T1000 (cell line): ENCODE measurements at regions not wholly inside any gene's neighbourhood (a gene's known extent, or its start where the extent isn't known, plus 50 kb on each side); places are given as distances from the start of the nearest gene placed in this dataset.
"Not testable (repeated sequence)": the region's sequence is repeated elsewhere in the genome, so short reads cannot be mapped to it uniquely, and the experiment has no call there.

ENCODE experiments used
- DNase-seq: peaks from one replicate; lab custom pipeline; 2025; ENCODE audit warnings: mixed read lengths; lab: John Stamatoyannopoulos, UW

DNA sequence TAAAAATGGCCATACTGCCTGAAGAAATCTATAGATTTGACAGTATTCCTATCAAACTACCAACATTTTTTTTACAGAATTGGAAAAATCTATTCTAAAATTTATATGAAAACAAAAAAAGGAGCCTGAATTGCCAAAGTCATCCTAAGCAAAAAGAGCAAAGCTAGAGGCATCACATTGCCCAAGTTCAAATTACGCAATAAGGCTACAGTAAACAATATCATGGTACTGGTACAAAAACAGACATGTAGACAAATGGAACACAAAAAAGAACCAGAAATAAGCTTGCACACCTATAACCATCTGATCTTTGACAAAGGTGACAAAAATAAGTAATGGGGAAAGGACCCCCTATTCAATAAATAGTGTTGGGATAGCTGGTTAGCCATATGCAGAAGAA lies 50.2 kb upstream of the THSD7B start:
- no peak for DNase-seq

DNA sequence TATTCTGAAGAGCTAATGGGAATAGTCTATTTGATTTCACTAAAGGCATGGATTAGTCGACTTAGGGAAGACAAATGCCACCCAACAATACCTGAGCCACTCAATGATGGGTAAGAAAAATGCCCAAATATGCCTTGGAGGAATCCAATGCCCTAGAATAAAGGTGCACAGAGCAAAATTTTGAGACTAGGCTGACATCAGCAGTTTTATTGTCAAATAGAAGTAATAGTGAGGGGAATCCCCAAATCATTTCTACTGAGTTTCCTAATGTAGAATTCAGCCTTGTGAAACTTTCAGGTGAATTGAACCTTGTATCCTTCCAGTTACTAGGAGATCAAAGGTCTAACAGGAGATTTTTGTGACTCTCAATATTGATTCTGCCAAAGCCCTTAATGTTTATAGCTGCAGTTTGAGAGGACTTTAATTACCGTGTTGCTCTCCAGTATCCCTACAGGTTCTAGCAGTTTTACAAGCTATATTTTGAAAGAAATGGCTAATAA lies 50.8 kb upstream of the THSD7B start:
- DNase-seq = no peak

DNA sequence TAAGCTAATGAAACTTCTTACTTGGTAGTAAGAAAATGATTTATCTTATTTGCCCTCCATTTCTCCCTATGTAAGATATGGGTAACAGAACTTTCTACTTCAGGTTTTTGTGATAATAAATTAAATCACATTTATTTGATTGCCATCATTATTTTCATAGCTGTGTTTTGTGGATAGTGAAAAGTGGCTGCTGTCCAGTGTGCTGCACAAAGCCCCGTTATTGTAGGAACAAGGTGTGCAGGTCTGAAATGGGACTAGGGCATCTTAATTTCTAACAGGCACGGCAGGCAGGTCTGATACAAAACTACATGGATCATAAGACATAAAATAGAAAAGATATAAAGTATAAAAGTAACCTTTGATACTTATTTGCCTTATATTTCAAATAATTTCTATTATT lies 51.6 kb upstream of the THSD7B start:
- no peak for DNase-seq

DNA sequence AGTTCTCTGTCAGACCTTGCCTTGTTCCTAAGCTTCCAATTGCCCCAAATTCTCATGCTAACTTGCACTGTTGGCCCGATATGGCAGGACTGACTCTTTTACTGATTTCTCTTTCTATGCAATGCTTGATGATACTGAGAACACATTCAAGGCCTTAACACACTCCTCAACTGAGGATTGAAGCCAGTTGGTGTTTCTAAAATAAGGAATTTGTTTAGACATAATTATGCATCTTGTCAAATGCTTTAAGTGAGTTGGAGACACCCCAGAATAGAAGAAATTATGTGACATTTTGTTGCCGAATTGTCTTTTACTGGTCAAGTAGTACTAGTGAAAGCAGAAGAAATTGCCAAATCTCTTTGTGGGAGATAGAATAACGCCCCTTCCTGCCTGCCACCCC lies 60.0 kb upstream of the THSD7B start:
- DNase-seq = no peak

DNA sequence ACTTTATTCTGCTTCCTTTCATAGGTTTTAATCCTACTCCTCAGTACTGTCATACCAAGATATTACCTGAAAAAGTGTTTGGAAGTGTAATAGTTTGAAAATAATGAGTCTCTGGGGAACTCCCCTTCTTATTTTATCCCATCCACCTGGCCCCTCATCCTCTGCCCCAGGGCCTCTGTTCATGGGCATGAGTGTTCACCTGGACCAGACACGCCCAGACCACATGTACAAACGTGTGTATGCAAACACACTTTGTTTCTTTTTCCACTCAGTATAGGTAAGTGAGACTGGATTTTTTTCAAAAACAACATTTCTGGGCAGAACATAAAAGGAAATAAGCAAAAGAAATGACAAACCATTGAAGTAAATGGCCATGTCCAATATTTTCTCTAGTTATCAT lies 62.1 kb upstream of the THSD7B start:
- no peak for DNase-seq

DNA sequence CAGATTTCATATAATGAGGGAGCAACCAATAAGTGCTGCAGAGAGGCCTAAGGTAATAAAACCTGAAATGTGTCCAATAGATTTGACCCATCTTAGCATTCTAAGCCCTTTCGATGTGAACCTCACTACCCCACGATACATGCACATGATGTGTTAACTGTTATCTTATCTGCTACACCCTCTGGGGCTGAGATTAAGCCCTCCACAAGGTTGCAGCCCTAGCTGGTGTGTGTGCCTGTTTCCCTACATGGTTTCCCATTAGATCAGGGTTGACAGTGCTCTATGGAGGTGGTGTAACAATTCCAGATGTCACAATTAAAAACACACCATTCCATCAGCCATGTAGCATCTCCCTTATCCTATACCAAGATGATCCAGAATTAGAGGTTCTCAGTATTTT lies 68.9 kb upstream of the THSD7B start:
- DNase-seq = no peak

DNA sequence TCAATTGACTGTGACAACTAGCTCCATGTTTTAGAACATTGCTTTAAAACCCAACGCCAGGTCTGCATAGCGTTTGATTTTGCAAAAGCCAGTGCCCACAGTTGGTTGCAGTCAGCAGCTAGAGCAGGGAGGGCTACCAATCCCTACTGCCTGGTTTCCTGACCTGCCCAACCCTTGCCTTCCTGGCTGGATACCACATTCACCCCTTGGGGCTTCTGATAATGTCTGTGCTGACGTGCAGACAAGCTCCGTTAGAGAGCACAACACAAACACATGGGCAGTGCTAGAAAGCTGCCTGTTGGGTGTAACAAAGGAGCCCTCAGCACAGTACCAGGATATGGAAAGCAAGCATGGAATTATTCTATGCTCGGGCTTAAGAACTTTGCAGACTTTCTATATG lies 71.4 kb upstream of the THSD7B start:
- no peak for DNase-seq

DNA sequence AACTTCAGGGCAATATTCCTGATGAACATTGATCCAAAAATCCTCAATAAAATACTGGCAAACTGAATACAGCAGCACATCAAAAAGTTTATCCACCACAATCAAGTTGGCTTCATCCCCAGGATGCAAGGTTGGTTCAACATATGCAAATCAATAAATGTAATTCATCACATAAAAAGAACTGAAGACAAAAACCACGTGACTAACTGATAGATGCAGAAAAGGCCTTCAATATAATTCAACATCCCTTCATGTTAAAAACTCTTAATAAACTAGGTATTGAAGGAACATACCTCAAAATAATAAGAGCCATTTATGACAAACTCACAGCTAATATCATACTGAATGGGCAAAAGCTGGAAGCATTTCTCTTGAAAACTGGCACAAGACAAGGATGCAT lies 85.3 kb upstream of the THSD7B start:
- not testable (repeated sequence) for DNase-seq

DNA sequence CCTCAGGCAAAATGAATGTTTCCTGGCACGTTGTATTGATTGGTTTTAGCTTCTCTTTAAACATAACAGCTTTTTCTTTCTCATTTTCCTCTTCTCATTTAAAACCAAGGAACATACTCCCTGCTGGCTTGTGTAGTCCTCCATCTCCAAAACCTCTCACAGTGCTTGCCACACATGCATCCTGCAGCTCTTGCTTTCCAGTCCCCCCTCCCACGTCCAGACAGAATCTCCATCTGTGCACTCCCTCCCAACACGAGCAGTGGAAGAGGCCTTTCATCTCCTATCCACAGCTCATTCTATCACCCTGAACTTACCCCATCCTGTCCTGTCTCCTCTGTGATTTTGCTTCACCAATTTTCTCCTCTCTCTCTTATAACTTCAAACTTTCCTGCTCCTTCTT lies 99.6 kb upstream of the THSD7B start:
- DNase-seq = no peak

DNA sequence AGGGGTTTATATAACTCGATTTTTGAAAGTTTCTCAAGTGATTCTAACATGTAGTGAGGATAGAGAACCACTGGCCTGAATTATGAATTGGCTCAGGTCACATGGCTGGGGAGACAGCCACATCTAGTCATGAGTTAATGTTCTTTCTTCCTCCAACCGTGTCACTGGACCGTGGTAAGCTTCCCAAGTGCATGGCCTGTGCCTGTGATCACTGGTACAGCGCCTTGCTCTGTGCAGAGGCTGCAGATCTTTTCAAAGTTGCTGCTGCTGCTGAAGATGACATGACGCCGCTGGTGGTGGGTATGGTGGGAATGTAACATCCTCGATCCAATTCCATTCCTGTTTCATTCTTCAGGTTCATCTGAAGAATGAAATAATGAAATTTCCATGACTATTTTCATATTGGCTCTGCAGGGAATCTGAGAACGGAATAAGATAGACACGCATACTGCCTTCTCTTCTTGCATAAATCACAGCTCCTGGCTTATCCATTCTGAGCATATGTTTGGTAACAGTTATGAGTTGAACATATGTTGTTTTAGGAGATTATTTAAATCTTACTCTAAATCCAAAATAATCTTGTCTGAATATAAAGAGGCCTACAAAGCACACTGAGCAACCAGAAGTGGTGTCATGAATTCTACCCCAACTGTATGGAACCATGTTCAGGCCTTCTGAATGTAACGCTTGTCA lies 100.5 kb upstream of the THSD7B start:
- no peak for DNase-seq

DNA sequence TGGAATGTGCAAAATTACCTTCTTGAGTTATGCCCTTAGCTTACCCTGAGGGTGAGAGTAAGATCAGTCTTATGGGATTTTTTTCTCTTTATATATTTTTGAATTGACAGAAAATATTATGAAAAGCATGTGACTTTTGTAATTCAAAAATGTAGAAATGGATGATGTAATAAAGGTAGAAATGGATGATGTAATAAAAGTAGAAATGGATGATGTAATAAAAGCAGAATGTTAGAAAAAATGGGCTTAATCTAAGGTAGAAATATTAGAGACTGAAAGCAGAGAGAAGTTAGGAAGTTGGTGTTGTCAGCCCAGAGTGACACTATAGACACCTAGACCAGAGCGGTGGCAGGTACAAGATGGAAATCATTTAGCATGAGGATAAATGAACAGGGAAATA lies 107.1 kb upstream of the THSD7B start:
- DNase-seq = no peak

DNA sequence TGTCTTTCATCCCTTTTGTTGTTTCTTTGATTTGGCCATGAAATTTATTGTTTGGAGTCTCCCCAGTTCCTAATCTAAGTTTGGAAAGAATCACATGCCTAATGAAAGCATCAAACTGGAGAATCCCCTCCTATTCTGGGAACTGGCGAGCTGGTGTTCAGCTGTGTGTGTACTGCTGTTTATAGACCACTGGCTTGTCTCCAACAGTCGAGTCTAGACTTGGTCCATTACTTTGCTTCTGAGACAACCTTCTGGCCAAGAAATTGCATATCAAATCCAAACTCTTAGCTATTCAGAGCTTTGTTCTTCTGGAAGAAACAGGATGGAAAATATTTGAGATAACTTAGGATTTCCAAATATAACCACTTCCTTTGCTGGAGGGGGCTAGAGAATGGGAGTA lies 111.5 kb upstream of the THSD7B start:
- DNase-seq = no peak

DNA sequence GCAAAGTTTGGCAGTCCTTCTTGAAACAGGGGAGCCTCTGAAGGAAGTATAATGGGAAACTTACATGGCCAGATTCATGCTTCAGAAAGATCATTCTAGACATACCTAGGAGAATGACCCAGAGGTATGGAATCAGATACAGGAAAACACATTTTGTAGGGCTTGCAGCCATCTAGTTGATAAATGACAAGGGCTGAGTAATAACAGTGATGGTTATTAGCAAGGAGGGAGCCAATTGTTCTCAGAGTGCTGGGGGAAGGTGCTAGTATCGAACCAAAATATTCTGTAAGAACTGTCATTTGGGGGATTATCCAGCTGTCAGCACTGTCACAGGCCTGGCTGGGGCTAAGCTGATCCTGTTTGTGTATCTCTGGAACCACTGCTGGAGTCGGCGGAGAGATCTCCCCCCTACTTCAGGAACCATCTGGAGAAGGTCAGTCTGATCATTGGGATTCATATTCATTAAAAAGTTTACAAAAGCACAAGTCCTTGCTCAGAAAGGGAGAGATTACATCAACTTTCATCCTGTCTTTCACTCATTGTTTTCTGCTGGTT lies 113.8 kb upstream of the THSD7B start:
- DNase-seq = no peak

DNA sequence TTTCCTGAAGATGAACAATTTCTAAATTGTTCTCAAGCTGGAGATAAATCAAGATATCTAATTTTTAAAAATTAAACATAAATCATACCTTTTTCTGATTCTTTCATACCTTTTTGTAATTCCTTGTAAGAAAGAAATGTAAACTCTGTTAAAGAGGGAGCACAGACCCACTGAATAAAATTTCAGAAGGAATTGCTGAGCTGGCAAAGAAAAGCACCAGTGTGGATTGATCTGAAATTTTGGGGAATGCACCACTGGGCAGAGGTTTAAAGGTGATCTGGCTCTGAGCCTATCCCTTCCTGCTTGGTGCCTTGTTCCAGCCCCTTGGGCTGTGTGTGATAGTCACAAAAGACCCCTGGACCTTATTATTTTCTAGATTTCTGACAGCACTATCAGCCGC lies 118.3 kb upstream of the THSD7B start:
- DNase-seq = no peak

DNA sequence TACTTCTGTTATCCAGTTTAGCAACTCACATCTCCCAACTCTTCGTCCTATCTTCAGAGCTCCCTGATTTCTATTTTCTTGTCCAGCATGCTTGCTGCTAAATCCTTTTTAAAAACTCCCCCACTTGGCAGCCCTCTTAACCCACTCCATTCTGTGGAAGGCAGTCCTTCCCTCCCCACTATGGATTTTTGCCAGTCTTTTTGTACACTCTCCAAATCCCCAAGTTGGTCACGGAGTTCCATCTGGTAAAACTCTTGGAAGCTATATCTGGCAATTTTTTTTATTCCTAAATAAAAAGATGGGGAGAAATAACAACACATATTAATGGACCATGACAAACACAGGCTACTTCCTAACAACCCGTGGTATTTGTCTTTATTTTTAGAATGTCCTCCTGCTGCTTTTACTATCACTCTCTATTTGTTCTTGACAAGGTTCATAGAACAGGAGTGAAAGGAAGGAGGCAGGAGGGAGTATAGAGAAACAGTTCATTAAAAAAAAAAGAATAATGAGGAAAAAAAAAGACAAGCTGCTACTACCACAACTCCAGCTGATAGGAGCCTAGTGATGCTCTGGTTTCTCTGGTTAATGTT lies 120.0 kb upstream of the THSD7B start:
- DNase-seq = no peak

DNA sequence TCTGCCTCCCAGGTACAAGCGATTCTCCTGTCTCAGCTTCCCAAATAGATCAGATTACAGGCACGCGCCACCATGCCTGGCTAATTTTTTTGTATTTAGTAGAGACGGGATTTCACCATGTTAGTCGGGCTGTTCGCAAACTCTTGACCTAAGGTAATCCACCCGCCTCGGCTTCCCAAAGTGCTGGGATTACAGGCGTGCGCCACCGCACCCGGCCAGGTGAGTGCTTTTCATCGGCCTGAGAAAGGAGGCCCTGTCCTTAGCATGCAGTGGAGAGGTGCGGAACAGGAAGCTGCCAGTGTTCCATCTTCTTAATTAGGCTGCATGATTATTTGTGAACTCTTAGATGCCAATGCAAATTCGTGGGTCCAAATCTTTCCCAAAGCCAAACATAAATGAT lies 125.7 kb upstream of the THSD7B start:
- DNase-seq = no peak

DNA sequence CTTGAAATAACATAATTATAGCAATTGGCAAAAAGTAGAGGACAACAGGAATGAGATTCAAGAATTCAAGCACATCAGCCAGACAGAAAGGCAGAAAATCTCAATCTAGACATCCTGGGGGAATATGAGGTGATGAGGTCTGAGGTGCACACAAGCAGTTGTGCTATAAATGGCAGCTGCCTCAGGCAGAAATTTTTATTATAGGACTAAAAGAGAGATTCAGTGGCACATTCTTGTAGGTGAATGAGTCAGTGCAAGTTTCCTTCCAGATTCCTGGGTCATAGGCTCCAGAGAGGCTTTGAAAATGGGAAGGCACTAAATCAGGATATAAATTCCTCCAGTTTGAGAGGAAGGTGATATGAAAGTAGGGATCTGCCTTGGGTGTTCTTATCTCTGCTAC lies 127.2 kb upstream of the THSD7B start:
- no peak for DNase-seq

DNA sequence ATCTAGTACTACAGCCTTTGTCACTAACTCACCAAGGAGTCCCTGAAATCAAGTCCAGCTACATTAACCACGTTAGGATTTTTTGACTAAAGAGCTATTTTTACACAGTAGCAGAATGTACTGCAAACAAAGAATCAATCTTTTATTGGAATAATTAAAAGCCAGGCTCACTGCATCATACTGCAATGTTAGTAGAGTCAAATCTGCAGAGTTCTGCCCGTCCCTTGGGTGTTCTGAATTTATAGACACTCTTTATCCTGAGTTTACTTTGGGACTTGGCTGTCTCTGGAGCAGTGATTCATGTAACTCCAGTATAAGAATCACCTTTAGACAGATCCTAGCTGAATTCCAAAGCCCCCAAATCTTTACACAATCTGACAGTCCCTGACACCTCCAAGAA lies 127.9 kb upstream of the THSD7B start:
- DNase-seq = no peak

DNA sequence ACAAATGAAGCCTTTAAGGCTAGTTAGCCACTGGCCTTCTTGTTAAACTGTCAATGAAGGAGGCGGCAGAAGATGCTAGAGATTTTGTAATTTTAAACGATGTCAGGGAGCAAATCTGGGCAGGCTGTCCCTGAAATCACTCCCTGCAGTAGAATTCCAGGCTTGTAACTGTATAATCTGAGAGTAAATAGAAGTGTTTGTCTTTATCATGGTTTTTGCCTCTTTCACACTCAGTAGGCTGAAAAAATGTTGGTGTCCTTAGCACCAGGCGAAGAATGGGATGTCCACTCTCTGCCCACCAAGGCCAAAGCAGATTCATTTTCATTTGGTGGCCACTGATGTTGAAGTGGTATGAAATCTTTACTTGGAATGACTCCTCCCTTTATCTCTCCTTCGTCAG lies 136.9 kb upstream of the THSD7B start:
- no peak for DNase-seq

DNA sequence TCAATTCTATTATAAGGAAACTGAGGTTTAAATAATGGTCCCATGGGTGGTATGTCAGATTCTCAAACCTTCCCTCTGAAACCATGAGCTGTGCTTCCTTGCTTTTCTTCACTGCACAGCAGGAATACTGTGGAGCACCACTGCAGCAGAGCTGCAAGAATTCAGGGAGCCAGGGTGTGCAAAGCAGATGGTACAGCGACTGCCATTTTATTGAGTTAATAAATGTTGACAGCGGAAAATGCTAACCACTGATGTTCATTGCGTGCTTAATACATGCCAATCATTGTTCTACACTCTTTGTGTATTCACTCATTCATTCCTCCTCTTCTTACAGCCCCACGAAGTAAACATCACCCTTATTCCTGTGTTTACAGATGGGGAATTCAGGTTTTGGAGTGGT lies 152.2 kb upstream of the THSD7B start:
- no peak for DNase-seq

DNA sequence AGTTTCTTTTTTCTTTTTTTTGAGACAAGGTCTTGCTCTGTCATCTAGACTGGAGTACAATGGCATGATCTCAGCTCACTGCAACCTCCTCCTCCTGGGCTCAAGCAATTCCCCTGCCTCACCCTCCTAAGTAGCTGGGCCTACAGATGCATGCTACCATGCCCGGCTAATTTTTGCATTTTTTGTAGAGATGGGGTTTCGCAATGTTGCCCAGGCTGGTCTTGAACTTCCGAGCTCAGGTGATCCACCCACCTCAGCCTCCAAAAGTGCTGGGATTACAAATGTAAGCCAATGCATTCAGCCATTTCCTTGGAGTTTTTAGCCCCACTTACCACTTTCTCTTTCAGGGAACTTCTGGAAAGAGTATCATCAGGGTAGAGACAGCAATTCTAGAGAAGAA lies 153.3 kb upstream of the THSD7B start:
- DNase-seq = no peak

DNA sequence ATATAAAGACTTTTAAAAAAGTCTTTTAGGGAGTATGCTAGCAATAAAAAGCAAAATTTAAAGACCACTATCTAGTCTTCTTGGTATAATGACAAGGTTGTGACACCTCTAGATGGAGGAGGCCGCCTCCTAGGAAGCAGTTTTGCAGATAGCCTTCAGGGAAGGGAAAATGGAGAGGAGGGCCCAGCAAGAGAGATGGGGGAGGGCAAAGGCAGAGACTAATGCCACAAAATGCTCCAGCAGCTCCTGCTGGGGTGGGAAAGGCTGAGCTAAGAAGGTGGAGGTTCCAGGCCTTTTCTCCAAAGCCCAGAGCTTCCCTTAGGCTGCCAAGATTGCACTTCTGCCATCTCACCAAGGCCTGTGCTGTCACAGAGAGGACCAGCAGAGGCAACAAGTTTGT lies 153.9 kb upstream of the THSD7B start:
- no peak for DNase-seq

DNA sequence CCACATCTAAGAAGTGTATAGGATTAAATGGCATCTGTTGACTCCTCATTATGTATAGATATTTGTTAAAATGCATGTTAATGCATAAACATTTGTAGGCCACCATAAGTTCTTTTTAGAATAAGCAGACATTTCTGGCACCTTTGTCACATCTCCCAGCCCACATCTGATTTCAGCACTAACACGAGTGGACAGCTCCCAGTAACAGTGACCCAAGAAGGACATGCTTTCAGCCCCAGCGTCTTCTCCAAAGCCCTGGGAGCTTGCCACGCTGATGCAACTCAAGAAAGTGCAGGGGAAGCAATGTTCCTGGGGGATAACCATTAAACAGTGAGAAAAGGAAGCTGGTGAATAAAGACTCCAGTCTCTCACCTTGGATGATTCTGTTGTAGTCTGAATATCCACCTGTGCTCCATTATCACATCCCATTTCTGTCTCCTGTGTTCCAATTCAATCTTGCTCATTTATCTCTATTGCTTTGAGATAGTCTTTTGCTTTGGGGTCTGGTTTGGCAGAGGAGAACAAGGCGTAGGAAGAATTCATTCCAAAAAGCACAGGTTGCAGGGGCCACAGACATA lies 182.6 kb upstream of the THSD7B start:
- no peak for DNase-seq
